HG02678 (cell line): ENCODE measurements at regions not wholly inside any gene's neighbourhood (a gene's known extent, or its start where the extent isn't known, plus 50 kb on each side); places are given as distances from the start of the nearest gene placed in this dataset.
"Not testable (repeated sequence)": the region's sequence is repeated elsewhere in the genome, so short reads cannot be mapped to it uniquely, and the experiment has no call there.

Source experiments
- ATAC-seq: cut with Tn5 transposase; IDR thresholded peaks from one replicate; pipeline ENCODE4 v1.9.1; 2021; ENCODE audit warnings: mild to moderate bottlenecking, moderate library complexity; ENCODE audit not compliant: unreplicated experiment

- no peak for ATAC-seq
Measured at GRCh38 chr2:31739161-31739560, 158.4 kb upstream of the SRD5A2 start.

GRCh38 chr2:31736695-31737454, 156.1 kb upstream of the SRD5A2 start:
- ATAC-seq: no peak

- no peak for ATAC-seq
Measured at GRCh38 chr2:31735716-31736115, 155.0 kb upstream of the SRD5A2 start.

- ATAC-seq: no peak
Measured at GRCh38 chr2:31729442-31730092, 148.8 kb upstream of the SRD5A2 start.

GRCh38 chr2:31729065-31729439, 148.3 kb upstream of the SRD5A2 start:
- no peak for ATAC-seq

- no peak for ATAC-seq
Measured at GRCh38 chr2:31728406-31729064, 147.8 kb upstream of the SRD5A2 start.

GRCh38 chr2:31726457-31726856, 145.7 kb upstream of the SRD5A2 start:
- no peak for ATAC-seq

- no peak for ATAC-seq
Measured at GRCh38 chr2:31725444-31725843, 144.7 kb upstream of the SRD5A2 start.

GRCh38 chr2:31711737-31712136, 131.0 kb upstream of the SRD5A2 start:
- ATAC-seq: no peak

- ATAC-seq: no peak
Measured at GRCh38 chr2:31710121-31710520, 129.4 kb upstream of the SRD5A2 start.

GRCh38 chr2:31707992-31708391, 127.3 kb upstream of the SRD5A2 start:
- ATAC-seq: no peak

GRCh38 chr2:31704561-31705212, 123.9 kb upstream of the SRD5A2 start:
- ATAC-seq: no peak

GRCh38 chr2:31703253-31703652, 122.5 kb upstream of the SRD5A2 start:
- no peak for ATAC-seq

GRCh38 chr2:31698722-31699121, 118.0 kb upstream of the SRD5A2 start:
- ATAC-seq: no peak

- no peak for ATAC-seq
Measured at GRCh38 chr2:31696068-31696467, 115.3 kb upstream of the SRD5A2 start.

- ATAC-seq: no peak
Measured at GRCh38 chr2:31694444-31694843, 113.7 kb upstream of the SRD5A2 start.

GRCh38 chr2:31693882-31694281, 113.1 kb upstream of the SRD5A2 start:
- ATAC-seq: no peak

GRCh38 chr2:31688282-31688681, 107.5 kb upstream of the SRD5A2 start:
- no peak for ATAC-seq

- ATAC-seq: not testable (repeated sequence)
Measured at GRCh38 chr2:31683506-31683905, 102.8 kb upstream of the SRD5A2 start.

GRCh38 chr2:31675485-31675901, 94.8 kb upstream of the SRD5A2 start:
- no peak for ATAC-seq

- no peak for ATAC-seq
Measured at GRCh38 chr2:31674446-31674845, 93.7 kb upstream of the SRD5A2 start.

GRCh38 chr2:31666878-31667277, 86.1 kb upstream of the SRD5A2 start:
- ATAC-seq: no peak
